MCF 10A (cell line): ENCODE measurements at regions not wholly inside any gene's neighbourhood (a gene's known extent, or its start where the extent isn't known, plus 50 kb on each side); places are given as distances from the start of the nearest gene placed in this dataset.

Source experiments
- BruUV-seq: library from RNA; stranded (reverse); fragments of 400-500 nt; replicated peaks from 2 replicates; lab custom pipeline; 2021; lab: Mats Ljungman, UMichigan
- CTCF ChIA-PET: fragments of 300-600 bp; sonication (Branson Sonifier 250); formaldehyde crosslinking; extraction: SDS; loops from one replicate; lab custom pipeline; 2021; ENCODE audit warnings: antibody characterized with exemption, inconsistent platforms; lab: Yijun Ruan, JAX
- POLR2A ChIA-PET: fragments of 300-600, 350-650 bp; sonication (Branson Sonifier 250); formaldehyde crosslinking; extraction: SDS; loops from one replicate; lab custom pipeline; 2020; ENCODE audit warnings: antibody characterized with exemption, inconsistent platforms; lab: Yijun Ruan, JAX
- DNase-seq: peaks from one replicate; pipeline ENCODE4 v3.0.0-alpha.2; 2018; ENCODE audit not compliant: unreplicated experiment
- H3K27ac Mint-ChIP-seq: one replicate; pipeline ENCODE4 v1.8.0; 2022; ENCODE audit warnings: mild to moderate bottlenecking, low read depth, mixed read lengths; ENCODE audit not compliant: unreplicated experiment
- H3K27me3 Mint-ChIP-seq: one replicate; pipeline ENCODE4 v1.8.0; 2022; ENCODE audit warnings: mixed read lengths; ENCODE audit not compliant: insufficient read depth, unreplicated experiment
- H3K36me3 Mint-ChIP-seq: one replicate; pipeline ENCODE4 v1.8.0; 2022; ENCODE audit warnings: mild to moderate bottlenecking, moderate library complexity, mixed read lengths; ENCODE audit not compliant: insufficient read depth, unreplicated experiment
- H3K4me1 Mint-ChIP-seq: one replicate; pipeline ENCODE4 v1.8.0; 2022; ENCODE audit warnings: mixed read lengths; ENCODE audit not compliant: insufficient read depth, unreplicated experiment
- H3K4me3 Mint-ChIP-seq: one replicate; pipeline ENCODE4 v1.8.0; 2022; ENCODE audit warnings: mild to moderate bottlenecking, moderate library complexity, mixed read lengths; ENCODE audit not compliant: unreplicated experiment
- H3K9me3 Mint-ChIP-seq: one replicate; pipeline ENCODE4 v1.8.0; 2022; ENCODE audit warnings: mixed read lengths; ENCODE audit not compliant: unreplicated experiment
- intact Hi-C: fragments of 100-400 bp; cut with micrococcal nuclease; formaldehyde crosslinking; loops from 2 replicates; pipeline ENCODE4 v1.14.1; 2022
- TF ChIP-seq, protein P1 (sequence below): fragments of 200-600 bp; IDR thresholded peaks from one replicate; pipeline ENCODE4 v1.8.0; 2022; ENCODE audit warnings: antibody characterized with exemption, mild to moderate bottlenecking; ENCODE audit not compliant: unreplicated experiment

DNA sequence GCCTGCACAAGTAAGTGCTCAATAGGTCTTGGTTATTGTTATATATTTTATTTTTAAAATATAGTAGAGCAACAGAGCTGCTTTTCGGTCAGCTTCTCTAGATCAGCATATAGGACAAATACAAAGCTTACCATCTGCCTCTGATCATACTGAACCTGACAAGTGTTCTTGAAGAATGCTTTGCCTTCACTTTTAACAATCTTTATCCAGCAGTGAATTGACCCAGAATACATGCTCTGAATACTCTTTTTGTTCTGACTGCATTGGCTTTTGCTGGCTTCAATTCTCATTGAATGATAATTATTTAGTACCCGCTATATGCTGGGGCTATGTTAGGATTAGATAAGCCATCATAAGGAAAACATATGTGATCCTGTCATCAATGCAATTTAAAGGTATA is 137.8 kb downstream of the DHRS2 start:
- BruUV-seq, result no TSS peak
- Mint-ChIP-seq H3K36me3 (no peaks in the 10 kb centered on the region), H3K27ac (no peak overlapping the region), H3K9me3 (no peaks in the 10 kb centered on the region), H3K4me3 (no peak overlapping the region), H3K4me1 (no peaks in the 10 kb centered on the region), H3K27me3 (peaks cover 57% of the 10 kb centered on the region)
- ChIA-PET POLR2A (no interaction called here), CTCF (interaction anchor here (0.5 to 0.6 kb wide), 2 partner anchors 10 to 18 kb away, joined by 3 to 4 read pairs; no protein-coding TSS in a partner anchor)
- intact Hi-C loops, result no loop called here
- TF ChIP-seq, protein P1, sequence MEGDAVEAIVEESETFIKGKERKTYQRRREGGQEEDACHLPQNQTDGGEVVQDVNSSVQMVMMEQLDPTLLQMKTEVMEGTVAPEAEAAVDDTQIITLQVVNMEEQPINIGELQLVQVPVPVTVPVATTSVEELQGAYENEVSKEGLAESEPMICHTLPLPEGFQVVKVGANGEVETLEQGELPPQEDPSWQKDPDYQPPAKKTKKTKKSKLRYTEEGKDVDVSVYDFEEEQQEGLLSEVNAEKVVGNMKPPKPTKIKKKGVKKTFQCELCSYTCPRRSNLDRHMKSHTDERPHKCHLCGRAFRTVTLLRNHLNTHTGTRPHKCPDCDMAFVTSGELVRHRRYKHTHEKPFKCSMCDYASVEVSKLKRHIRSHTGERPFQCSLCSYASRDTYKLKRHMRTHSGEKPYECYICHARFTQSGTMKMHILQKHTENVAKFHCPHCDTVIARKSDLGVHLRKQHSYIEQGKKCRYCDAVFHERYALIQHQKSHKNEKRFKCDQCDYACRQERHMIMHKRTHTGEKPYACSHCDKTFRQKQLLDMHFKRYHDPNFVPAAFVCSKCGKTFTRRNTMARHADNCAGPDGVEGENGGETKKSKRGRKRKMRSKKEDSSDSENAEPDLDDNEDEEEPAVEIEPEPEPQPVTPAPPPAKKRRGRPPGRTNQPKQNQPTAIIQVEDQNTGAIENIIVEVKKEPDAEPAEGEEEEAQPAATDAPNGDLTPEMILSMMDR, result no peak
- DNase-seq, result no peak

DNA sequence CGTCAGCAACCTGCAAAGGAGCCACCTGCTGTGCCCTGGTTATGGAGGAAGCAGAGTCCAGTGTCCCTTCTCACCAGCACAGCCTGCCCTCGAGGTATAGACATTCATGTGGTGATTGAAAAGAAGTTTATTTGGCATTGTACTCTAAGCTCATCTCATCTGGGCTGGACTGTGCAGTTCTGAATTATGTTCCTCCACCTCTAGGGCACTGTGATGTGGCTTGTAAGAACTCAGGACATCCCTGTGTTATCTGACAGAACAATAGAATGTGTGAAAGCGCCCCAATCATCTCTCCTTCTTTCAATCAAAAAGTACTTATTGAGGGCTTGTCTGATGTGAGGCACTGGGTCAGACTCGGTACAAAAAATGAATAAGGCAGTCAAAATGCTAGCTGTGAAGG is 140.1 kb downstream of the DHRS2 start:
- peaks cover 81% of the 10 kb centered on the region for H3K27me3 Mint-ChIP-seq
- POLR2A ChIA-PET, result interaction anchor here (0.9 kb wide), 1 partner anchor 11 kb away, joined by 4 read pairs; no protein-coding TSS in a partner anchor
- H3K4me1 Mint-ChIP-seq, result no peaks in the 10 kb centered on the region
- intact Hi-C loops, result no loop called here
- DNase-seq, result no peak
- H3K27ac Mint-ChIP-seq, result no peak overlapping the region
- no TSS peak for BruUV-seq
- no peaks in the 10 kb centered on the region for H3K9me3 Mint-ChIP-seq
- H3K36me3 Mint-ChIP-seq, result no peaks in the 10 kb centered on the region
- CTCF ChIA-PET, result interaction anchor here (0.8 to 1.4 kb wide), 2 partner anchors 144 to 177 kb away, joined by 3 to 5 read pairs; no protein-coding TSS in a partner anchor
- TF ChIP-seq, protein P1, result no peak
- no peak overlapping the region for H3K4me3 Mint-ChIP-seq

DNA sequence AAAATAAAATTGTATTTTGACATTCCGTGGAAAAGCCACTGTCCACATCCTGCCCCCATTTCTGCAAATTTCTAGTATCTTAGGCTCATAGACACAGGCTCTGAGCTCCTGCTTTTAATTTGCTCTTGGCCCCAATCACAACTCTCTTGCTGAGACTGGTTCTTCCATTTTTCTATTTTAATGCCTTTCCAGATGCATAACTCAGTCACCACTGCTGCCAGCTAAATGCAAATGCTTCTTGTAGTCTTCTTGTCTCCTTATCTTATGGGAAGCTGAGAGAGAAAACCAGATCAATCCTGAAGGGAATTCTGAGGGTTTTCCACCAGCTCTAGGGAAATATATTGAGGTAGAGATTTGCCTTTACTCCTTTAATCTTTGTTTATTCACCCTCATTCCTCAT is 149.0 kb downstream of the DHRS2 start:
- TF ChIP-seq, protein P1, result no peak
- H3K27ac Mint-ChIP-seq, result no peak overlapping the region
- H3K9me3 Mint-ChIP-seq, result no peaks in the 10 kb centered on the region
- BruUV-seq, result no TSS peak
- H3K4me1 Mint-ChIP-seq, result no peaks in the 10 kb centered on the region
- no peak for DNase-seq
- H3K36me3 Mint-ChIP-seq, result no peaks in the 10 kb centered on the region
- ChIA-PET POLR2A (interaction anchor here (0.9 kb wide), 1 partner anchor 48 kb away, joined by 3 read pairs; no protein-coding TSS in a partner anchor), CTCF (interaction anchor here (0.6 to 1.7 kb wide), 4 partner anchors 11 to 98 kb away, joined by 3 to 5 read pairs (median 3); no protein-coding TSS in a partner anchor)
- no peak overlapping the region for H3K4me3 Mint-ChIP-seq
- intact Hi-C loops, result no loop called here
- H3K27me3 Mint-ChIP-seq, result peaks cover 68% of the 10 kb centered on the region

DNA sequence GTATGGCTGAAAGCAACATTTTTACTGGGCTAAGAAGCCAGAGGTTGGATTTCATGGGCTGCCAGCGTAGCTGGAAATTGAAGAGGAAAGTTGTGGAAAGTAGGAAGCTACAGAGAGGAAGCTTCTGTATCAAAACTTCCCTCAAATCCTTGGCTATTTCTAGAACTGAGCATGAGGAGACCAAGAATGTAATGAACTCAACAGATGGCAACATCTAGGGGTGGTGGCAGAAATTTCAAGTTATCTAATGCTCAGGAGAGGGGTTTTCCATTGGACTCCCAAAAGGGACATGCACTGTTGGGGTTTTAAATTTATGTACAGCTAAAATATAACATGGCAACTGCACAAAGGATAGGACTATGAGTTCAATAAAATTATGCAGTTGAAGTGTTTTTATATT is 151.3 kb downstream of the DHRS2 start:
- Mint-ChIP-seq H3K9me3 (no peaks in the 10 kb centered on the region), H3K4me1 (no peaks in the 10 kb centered on the region), H3K27ac (no peak overlapping the region), H3K36me3 (no peaks in the 10 kb centered on the region), H3K27me3 (peaks cover 71% of the 10 kb centered on the region), H3K4me3 (no peak overlapping the region)
- BruUV-seq, result no TSS peak
- TF ChIP-seq, protein P1, result no peak
- ChIA-PET CTCF (no interaction called here), POLR2A (interaction anchor here (1.5 kb wide), 1 partner anchor 11 kb away, joined by 4 read pairs; no protein-coding TSS in a partner anchor)
- intact Hi-C loops, result no loop called here
- no peak for DNase-seq
